Fibroblast of skin of right biceps (primary cell): ENCODE measurements at regions not wholly inside any gene's neighbourhood (a gene's known extent, or its start where the extent isn't known, plus 50 kb on each side); places are given as distances from the start of the nearest gene placed in this dataset.
"Not testable (repeated sequence)": the region's sequence is repeated elsewhere in the genome, so short reads cannot be mapped to it uniquely, and the experiment has no call there.

Source experiments
- DNase-seq: peaks from one replicate; pipeline ENCODE4 v3.0.0-alpha.2; 2013

- no peak for DNase-seq
Observed at GRCh38 chr7:17020250-17020649, 138.5 kb upstream of the AGR3 start.

GRCh38 chr7:17021205-17021604 lies 139.4 kb upstream of the AGR3 start:
- no peak for DNase-seq

- no peak for DNase-seq
Observed at GRCh38 chr7:17022920-17023319, 141.1 kb upstream of the AGR3 start.

GRCh38 chr7:17026269-17026668 lies 144.5 kb upstream of the AGR3 start:
- DNase-seq, result no peak

GRCh38 chr7:17027143-17027788 lies 145.5 kb upstream of the AGR3 start:
- DNase-seq, result no peak

- DNase-seq, result no peak
Observed at GRCh38 chr7:17027789-17028152, 146.0 kb upstream of the AGR3 start.

GRCh38 chr7:17029150-17029549 lies 147.4 kb upstream of the AGR3 start:
- DNase-seq, result no peak

GRCh38 chr7:17030559-17030958 lies 148.8 kb upstream of the AGR3 start:
- no peak for DNase-seq

- no peak for DNase-seq
Observed at GRCh38 chr7:17031906-17032551, 150.2 kb upstream of the AGR3 start.

GRCh38 chr7:17033245-17033644 lies 151.5 kb upstream of the AGR3 start:
- DNase-seq, result no peak

GRCh38 chr7:17036584-17036983 lies 154.8 kb upstream of the AGR3 start:
- DNase-seq, result no peak

GRCh38 chr7:17037356-17037755 lies 155.6 kb upstream of the AGR3 start:
- no peak for DNase-seq

GRCh38 chr7:17038160-17038782 lies 156.5 kb upstream of the AGR3 start:
- DNase-seq, result no peak

- no peak for DNase-seq
Observed at GRCh38 chr7:17038783-17039170, 157.0 kb upstream of the AGR3 start.

GRCh38 chr7:17039372-17039771 lies 157.6 kb upstream of the AGR3 start:
- no peak for DNase-seq

- no peak for DNase-seq
Observed at GRCh38 chr7:17040716-17041115, 158.9 kb upstream of the AGR3 start.

- DNase-seq, result peak; percentile 94
Observed at GRCh38 chr7:17041324-17041723, 159.5 kb upstream of the AGR3 start.

GRCh38 chr7:17042211-17042610 lies 160.4 kb upstream of the AGR3 start:
- DNase-seq, result no peak

GRCh38 chr7:17043012-17043877 lies 161.5 kb upstream of the AGR3 start:
- peak; percentile 26 for DNase-seq

GRCh38 chr7:17044396-17044795 lies 162.6 kb upstream of the AGR3 start:
- DNase-seq, result no peak

GRCh38 chr7:17044861-17045260 lies 163.1 kb upstream of the AGR3 start:
- no peak for DNase-seq

- DNase-seq, result no peak
Observed at GRCh38 chr7:17046259-17046658, 164.5 kb upstream of the AGR3 start.

GRCh38 chr7:17046666-17047065 lies 164.9 kb upstream of the AGR3 start:
- DNase-seq, result no peak

GRCh38 chr7:17053164-17053563 lies 171.4 kb upstream of the AGR3 start:
- not testable (repeated sequence) for DNase-seq
